ENCODE measurements at regions not wholly inside any gene's neighbourhood (a gene's known extent, or its start where the extent isn't known, plus 50 kb on each side); places are given as distances from the start of the nearest gene placed in this dataset.

DNA sequence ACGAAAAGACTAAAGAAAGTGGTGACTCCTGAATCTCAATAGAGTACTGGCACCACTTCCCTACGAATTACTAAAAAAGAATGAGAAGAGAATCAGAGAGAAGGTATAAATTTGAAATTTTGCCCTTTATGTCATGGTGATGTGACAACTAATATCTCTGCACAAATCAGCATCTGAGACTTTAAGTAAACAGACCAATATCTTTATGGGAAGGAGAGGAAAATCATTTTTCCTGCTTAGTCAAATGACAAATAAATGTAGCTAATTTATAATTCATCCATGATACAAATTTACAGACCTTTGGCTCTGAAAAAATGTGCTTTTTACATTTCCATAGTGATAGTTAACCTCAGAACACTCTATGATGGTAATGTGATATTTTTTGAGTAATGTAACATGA, 424.8 kb upstream of the EPHA5 start:
- H3K9me1 ChIP-seq (ENCODE audit: control insufficient read depth, extremely low read depth, insufficient read depth, low read length), result no peaks in the 10 kb centered on the region
- H3K36me3 ChIP-seq (ENCODE audit: control insufficient read depth in 2 of 2, extremely low read depth in 1 of 2, insufficient read depth in 2 of 2, low read length in 2 of 2), result no peaks in the 10 kb centered on the region
- dilution Hi-C loops (cut with MboI; ENCODE audit: extremely low pct_ligation_motif_present, low sequenced_read_pairs), result no loop called here
- H3K27me3 ChIP-seq (ENCODE audit: control insufficient read depth, extremely low read depth, insufficient read depth, low read length), result no peaks in the 10 kb centered on the region
- no peak for DNase-seq (ENCODE audit: low read depth, low spot score)
- no peak overlapping the region for H3K4me2 ChIP-seq (ENCODE audit: control insufficient read depth, extremely low read depth, insufficient read depth, low read depth, low read length)
- TF ChIP-seq, protein P1, sequence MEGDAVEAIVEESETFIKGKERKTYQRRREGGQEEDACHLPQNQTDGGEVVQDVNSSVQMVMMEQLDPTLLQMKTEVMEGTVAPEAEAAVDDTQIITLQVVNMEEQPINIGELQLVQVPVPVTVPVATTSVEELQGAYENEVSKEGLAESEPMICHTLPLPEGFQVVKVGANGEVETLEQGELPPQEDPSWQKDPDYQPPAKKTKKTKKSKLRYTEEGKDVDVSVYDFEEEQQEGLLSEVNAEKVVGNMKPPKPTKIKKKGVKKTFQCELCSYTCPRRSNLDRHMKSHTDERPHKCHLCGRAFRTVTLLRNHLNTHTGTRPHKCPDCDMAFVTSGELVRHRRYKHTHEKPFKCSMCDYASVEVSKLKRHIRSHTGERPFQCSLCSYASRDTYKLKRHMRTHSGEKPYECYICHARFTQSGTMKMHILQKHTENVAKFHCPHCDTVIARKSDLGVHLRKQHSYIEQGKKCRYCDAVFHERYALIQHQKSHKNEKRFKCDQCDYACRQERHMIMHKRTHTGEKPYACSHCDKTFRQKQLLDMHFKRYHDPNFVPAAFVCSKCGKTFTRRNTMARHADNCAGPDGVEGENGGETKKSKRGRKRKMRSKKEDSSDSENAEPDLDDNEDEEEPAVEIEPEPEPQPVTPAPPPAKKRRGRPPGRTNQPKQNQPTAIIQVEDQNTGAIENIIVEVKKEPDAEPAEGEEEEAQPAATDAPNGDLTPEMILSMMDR (optimal IDR thresholded peaks at IDR 0.05 in 1 of 3, IDR thresholded peaks at IDR 0.05 in 1 of 3, conservative IDR thresholded peaks at IDR 0.05 in 1 of 3; ENCODE audit: extremely low read depth in 1 of 3, insufficient read depth in 2 of 3, low read length in 3 of 3), result no peak
- no peak for TF ChIP-seq EZH2 (IDR thresholded peaks at IDR 0.05; ENCODE audit: low read length)
- no peak overlapping the region for H3K4me3 ChIP-seq (ENCODE audit: control insufficient read depth in 2 of 3, extremely low read depth in 1 of 3, insufficient read depth in 2 of 3, low read depth in 1 of 3, low read length in 3 of 3)
- no peak overlapping the region for H3K9ac ChIP-seq (ENCODE audit: control insufficient read depth, extremely low read depth, insufficient read depth, low read length)
- H3K79me2 ChIP-seq (ENCODE audit: control insufficient read depth, insufficient read depth, low read length), result no peaks in the 10 kb centered on the region
- no peaks in the 10 kb centered on the region for H4K20me1 ChIP-seq (ENCODE audit: control insufficient read depth, extremely low read depth, insufficient read depth, low read length)
- no peaks in the 10 kb centered on the region for H3K4me1 ChIP-seq (ENCODE audit: control insufficient read depth, extremely low read depth, insufficient read depth, low read length)
- H3K9me3 ChIP-seq (ENCODE audit: control insufficient read depth, low read depth, low read length), result no peaks in the 10 kb centered on the region
- H3K27ac ChIP-seq (ENCODE audit: control insufficient read depth, insufficient read depth, low read length), result no peak overlapping the region
- no peak overlapping the region for H2AFZ ChIP-seq (ENCODE audit: control insufficient read depth, low read length)
- no peak for FAIRE-seq

DNA sequence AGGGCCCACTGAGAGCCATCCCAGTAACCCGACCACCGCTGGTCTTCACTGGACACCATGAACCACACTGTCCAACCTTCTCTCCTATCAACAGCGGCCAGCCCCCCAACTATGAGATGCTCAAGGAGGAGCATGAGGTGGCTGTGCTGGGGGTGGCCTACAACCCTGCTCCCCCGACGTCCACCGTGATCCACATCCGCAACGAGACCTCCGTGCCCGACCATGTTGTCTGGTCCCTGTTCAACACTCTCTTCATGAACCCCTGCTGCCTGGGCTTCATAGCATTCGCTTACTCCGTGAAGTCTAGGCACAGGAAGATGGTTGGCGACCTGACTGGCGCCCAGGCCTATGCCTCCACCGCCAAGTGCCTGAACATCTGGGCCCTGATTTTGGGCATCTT, 423.8 kb upstream of the EPHA5 start:
- FAIRE-seq, result no peak
- no peak overlapping the region for H3K4me3 ChIP-seq (ENCODE audit: control insufficient read depth in 2 of 3, extremely low read depth in 1 of 3, insufficient read depth in 2 of 3, low read depth in 1 of 3, low read length in 3 of 3)
- no peaks in the 10 kb centered on the region for H4K20me1 ChIP-seq (ENCODE audit: control insufficient read depth, extremely low read depth, insufficient read depth, low read length)
- dilution Hi-C loops (cut with MboI; ENCODE audit: extremely low pct_ligation_motif_present, low sequenced_read_pairs), result no loop called here
- H3K27ac ChIP-seq (ENCODE audit: control insufficient read depth, insufficient read depth, low read length), result no peak overlapping the region
- H3K79me2 ChIP-seq (ENCODE audit: control insufficient read depth, insufficient read depth, low read length), result no peaks in the 10 kb centered on the region
- no peaks in the 10 kb centered on the region for H3K9me3 ChIP-seq (ENCODE audit: control insufficient read depth, low read depth, low read length)
- no peak overlapping the region for H3K9ac ChIP-seq (ENCODE audit: control insufficient read depth, extremely low read depth, insufficient read depth, low read length)
- H3K4me2 ChIP-seq (ENCODE audit: control insufficient read depth, extremely low read depth, insufficient read depth, low read depth, low read length), result no peak overlapping the region
- no peaks in the 10 kb centered on the region for H3K4me1 ChIP-seq (ENCODE audit: control insufficient read depth, extremely low read depth, insufficient read depth, low read length)
- H3K9me1 ChIP-seq (ENCODE audit: control insufficient read depth, extremely low read depth, insufficient read depth, low read length), result no peaks in the 10 kb centered on the region
- no peak for TF ChIP-seq EZH2 (IDR thresholded peaks at IDR 0.05; ENCODE audit: low read length)
- no peak for DNase-seq (ENCODE audit: low read depth, low spot score)
- no peak overlapping the region for H2AFZ ChIP-seq (ENCODE audit: control insufficient read depth, low read length)
- H3K27me3 ChIP-seq (ENCODE audit: control insufficient read depth, extremely low read depth, insufficient read depth, low read length), result no peaks in the 10 kb centered on the region
- H3K36me3 ChIP-seq (ENCODE audit: control insufficient read depth in 2 of 2, extremely low read depth in 1 of 2, insufficient read depth in 2 of 2, low read length in 2 of 2), result no peaks in the 10 kb centered on the region

DNA sequence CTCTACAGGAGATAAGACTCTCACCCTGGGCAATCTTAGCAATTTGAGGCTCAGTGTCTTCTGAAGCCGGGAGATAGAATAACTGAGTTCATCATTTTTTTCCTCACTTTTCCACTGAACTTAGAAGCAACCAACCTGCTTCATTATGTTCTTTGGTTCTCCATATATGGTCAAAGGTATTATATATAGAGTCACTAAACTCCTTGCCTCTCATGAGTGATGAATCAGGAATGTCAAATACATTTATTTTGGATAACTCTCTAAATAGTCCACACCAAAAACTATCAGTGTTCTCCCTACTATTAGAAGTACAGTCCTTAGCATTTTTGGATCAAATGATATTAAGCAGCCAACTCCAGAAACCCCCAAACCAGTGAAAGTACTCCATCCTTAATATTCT, 421.5 kb upstream of the EPHA5 start:
- Histone ChIP-seq H3K4me3 (ENCODE audit: control insufficient read depth in 2 of 3, extremely low read depth in 1 of 3, insufficient read depth in 2 of 3, low read depth in 1 of 3, low read length in 3 of 3) (no peak overlapping the region), H4K20me1 (ENCODE audit: control insufficient read depth, extremely low read depth, insufficient read depth, low read length) (no peaks in the 10 kb centered on the region), H3K27me3 (ENCODE audit: control insufficient read depth, extremely low read depth, insufficient read depth, low read length) (no peaks in the 10 kb centered on the region), H3K9ac (ENCODE audit: control insufficient read depth, extremely low read depth, insufficient read depth, low read length) (no peak overlapping the region), H3K36me3 (ENCODE audit: control insufficient read depth in 2 of 2, extremely low read depth in 1 of 2, insufficient read depth in 2 of 2, low read length in 2 of 2) (no peaks in the 10 kb centered on the region), H2AFZ (ENCODE audit: control insufficient read depth, low read length) (no peak overlapping the region), H3K9me1 (ENCODE audit: control insufficient read depth, extremely low read depth, insufficient read depth, low read length) (no peaks in the 10 kb centered on the region), H3K4me2 (ENCODE audit: control insufficient read depth, extremely low read depth, insufficient read depth, low read depth, low read length) (no peak overlapping the region), H3K9me3 (ENCODE audit: control insufficient read depth, low read depth, low read length) (no peaks in the 10 kb centered on the region), H3K79me2 (ENCODE audit: control insufficient read depth, insufficient read depth, low read length) (no peaks in the 10 kb centered on the region), H3K4me1 (ENCODE audit: control insufficient read depth, extremely low read depth, insufficient read depth, low read length) (no peaks in the 10 kb centered on the region), H3K27ac (ENCODE audit: control insufficient read depth, insufficient read depth, low read length) (no peak overlapping the region)
- no peak for DNase-seq (ENCODE audit: low read depth, low spot score)
- dilution Hi-C loops (cut with MboI; ENCODE audit: extremely low pct_ligation_motif_present, low sequenced_read_pairs), result no loop called here
- no peak for TF ChIP-seq EZH2 (IDR thresholded peaks at IDR 0.05; ENCODE audit: low read length)
- TF ChIP-seq, protein P1 (optimal IDR thresholded peaks at IDR 0.05 in 1 of 3, IDR thresholded peaks at IDR 0.05 in 1 of 3, conservative IDR thresholded peaks at IDR 0.05 in 1 of 3; ENCODE audit: extremely low read depth in 1 of 3, insufficient read depth in 2 of 3, low read length in 3 of 3), result no peak
- no peak for FAIRE-seq

Measured in keratinocyte (primary cell).